Liver (tissue), 3 donors: ENCODE measurements at regions not wholly inside any gene's neighbourhood (a gene's known extent, or its start where the extent isn't known, plus 50 kb on each side); places are given as distances from the start of the nearest gene placed in this dataset.

Source experiments
- ATF3 ChIP-seq: IDR thresholded peaks from 2 replicates; pipeline ENCODE4 v1.6.1; 2016; ENCODE audit warnings: antibody characterized with exemption
- EGR1 ChIP-seq, 2 donors: IDR thresholded peaks; 2 replicates each; pipeline ENCODE4 v1.6.1; 2016 to 2018; ENCODE audit warnings: antibody characterized with exemption in 2 of 2, low read depth in 2 of 2
- FOXA1 ChIP-seq: IDR thresholded peaks from 2 replicates; pipeline ENCODE4 v1.6.1; 2016; ENCODE audit warnings: antibody characterized with exemption
- HNF4G ChIP-seq: IDR thresholded peaks from 2 replicates; pipeline ENCODE4 v1.6.1; 2016; ENCODE audit warnings: antibody characterized with exemption
- JUND ChIP-seq, 2 donors: IDR thresholded peaks; 2 replicates each; pipeline ENCODE4 v1.6.1; 2016; ENCODE audit warnings: antibody characterized with exemption in 2 of 2
- NR2F2 ChIP-seq: IDR thresholded peaks from 2 replicates; pipeline ENCODE4 v1.6.1; 2016; ENCODE audit warnings: antibody characterized with exemption
- RAD21 ChIP-seq, 2 donors: IDR thresholded peaks; 2 replicates each; pipeline ENCODE4 v1.6.1; 2016; ENCODE audit warnings: antibody characterized with exemption in 2 of 2, mild to moderate bottlenecking in 2 of 2
- SP1 ChIP-seq: IDR thresholded peaks from 2 replicates; pipeline ENCODE4 v1.6.1; 2018; ENCODE audit warnings: antibody characterized with exemption, mild to moderate bottlenecking
- TAF1 ChIP-seq: conservative IDR thresholded peaks from 2 replicates; pipeline ENCODE4 v1.6.1; 2016; ENCODE audit warnings: antibody characterized with exemption, mild to moderate bottlenecking
- YY1 ChIP-seq: IDR thresholded peaks from 2 replicates; pipeline ENCODE4 v1.6.1; 2016; ENCODE audit warnings: antibody characterized with exemption, mild to moderate bottlenecking
- TF ChIP-seq, protein P1 (sequence below): fragments of 150-350 bp; IDR thresholded peaks from 2 replicates; pipeline ENCODE4 v1.5.1; 2017; ENCODE audit warnings: improper control_type of control experiment, low read depth, low read length; ENCODE audit not compliant: missing input control
- TF ChIP-seq, protein P2 (sequence below): IDR thresholded peaks from 2 replicates; pipeline ENCODE4 v1.6.1; 2016; ENCODE audit warnings: antibody characterized with exemption
- TF ChIP-seq, protein P3 (sequence below): IDR thresholded peaks from 2 replicates; pipeline ENCODE4 v1.6.1; 2016; ENCODE audit warnings: antibody characterized with exemption, mild to moderate bottlenecking
- donor health status: healthy.
- donor health status: healthy.

- TF ChIP-seq RAD21 (IDR thresholded peaks at IDR 0.05) = no peak
- TF ChIP-seq, protein P1, sequence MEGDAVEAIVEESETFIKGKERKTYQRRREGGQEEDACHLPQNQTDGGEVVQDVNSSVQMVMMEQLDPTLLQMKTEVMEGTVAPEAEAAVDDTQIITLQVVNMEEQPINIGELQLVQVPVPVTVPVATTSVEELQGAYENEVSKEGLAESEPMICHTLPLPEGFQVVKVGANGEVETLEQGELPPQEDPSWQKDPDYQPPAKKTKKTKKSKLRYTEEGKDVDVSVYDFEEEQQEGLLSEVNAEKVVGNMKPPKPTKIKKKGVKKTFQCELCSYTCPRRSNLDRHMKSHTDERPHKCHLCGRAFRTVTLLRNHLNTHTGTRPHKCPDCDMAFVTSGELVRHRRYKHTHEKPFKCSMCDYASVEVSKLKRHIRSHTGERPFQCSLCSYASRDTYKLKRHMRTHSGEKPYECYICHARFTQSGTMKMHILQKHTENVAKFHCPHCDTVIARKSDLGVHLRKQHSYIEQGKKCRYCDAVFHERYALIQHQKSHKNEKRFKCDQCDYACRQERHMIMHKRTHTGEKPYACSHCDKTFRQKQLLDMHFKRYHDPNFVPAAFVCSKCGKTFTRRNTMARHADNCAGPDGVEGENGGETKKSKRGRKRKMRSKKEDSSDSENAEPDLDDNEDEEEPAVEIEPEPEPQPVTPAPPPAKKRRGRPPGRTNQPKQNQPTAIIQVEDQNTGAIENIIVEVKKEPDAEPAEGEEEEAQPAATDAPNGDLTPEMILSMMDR = no peak
- TF ChIP-seq SP1 = no peak
- TF ChIP-seq JUND (IDR thresholded peaks at IDR 0.05) = no peak
- TF ChIP-seq, protein P2, sequence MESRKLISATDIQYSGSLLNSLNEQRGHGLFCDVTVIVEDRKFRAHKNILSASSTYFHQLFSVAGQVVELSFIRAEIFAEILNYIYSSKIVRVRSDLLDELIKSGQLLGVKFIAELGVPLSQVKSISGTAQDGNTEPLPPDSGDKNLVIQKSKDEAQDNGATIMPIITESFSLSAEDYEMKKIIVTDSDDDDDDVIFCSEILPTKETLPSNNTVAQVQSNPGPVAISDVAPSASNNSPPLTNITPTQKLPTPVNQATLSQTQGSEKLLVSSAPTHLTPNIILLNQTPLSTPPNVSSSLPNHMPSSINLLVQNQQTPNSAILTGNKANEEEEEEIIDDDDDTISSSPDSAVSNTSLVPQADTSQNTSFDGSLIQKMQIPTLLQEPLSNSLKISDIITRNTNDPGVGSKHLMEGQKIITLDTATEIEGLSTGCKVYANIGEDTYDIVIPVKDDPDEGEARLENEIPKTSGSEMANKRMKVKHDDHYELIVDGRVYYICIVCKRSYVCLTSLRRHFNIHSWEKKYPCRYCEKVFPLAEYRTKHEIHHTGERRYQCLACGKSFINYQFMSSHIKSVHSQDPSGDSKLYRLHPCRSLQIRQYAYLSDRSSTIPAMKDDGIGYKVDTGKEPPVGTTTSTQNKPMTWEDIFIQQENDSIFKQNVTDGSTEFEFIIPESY = no peak
- TF ChIP-seq HNF4G = no peak
- TF ChIP-seq TAF1 = no peak
- no peak for TF ChIP-seq NR2F2
- TF ChIP-seq, protein P3, sequence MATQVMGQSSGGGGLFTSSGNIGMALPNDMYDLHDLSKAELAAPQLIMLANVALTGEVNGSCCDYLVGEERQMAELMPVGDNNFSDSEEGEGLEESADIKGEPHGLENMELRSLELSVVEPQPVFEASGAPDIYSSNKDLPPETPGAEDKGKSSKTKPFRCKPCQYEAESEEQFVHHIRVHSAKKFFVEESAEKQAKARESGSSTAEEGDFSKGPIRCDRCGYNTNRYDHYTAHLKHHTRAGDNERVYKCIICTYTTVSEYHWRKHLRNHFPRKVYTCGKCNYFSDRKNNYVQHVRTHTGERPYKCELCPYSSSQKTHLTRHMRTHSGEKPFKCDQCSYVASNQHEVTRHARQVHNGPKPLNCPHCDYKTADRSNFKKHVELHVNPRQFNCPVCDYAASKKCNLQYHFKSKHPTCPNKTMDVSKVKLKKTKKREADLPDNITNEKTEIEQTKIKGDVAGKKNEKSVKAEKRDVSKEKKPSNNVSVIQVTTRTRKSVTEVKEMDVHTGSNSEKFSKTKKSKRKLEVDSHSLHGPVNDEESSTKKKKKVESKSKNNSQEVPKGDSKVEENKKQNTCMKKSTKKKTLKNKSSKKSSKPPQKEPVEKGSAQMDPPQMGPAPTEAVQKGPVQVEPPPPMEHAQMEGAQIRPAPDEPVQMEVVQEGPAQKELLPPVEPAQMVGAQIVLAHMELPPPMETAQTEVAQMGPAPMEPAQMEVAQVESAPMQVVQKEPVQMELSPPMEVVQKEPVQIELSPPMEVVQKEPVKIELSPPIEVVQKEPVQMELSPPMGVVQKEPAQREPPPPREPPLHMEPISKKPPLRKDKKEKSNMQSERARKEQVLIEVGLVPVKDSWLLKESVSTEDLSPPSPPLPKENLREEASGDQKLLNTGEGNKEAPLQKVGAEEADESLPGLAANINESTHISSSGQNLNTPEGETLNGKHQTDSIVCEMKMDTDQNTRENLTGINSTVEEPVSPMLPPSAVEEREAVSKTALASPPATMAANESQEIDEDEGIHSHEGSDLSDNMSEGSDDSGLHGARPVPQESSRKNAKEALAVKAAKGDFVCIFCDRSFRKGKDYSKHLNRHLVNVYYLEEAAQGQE = no peak
- TF ChIP-seq ATF3 = no peak
- no peak for TF ChIP-seq FOXA1
- TF ChIP-seq YY1 = no peak
- TF ChIP-seq EGR1 (IDR thresholded peaks at IDR 0.05; ENCODE audit: low read depth in 2 of 2) = no peak
These were observed 630.9 kb upstream of the AGTR1 start for GRCh38 chr3:148066802-148067201.
